Small intestine (tissue), 7 donors: ENCODE measurements at regions not wholly inside any gene's neighbourhood (a gene's known extent, or its start where the extent isn't known, plus 50 kb on each side); places are given as distances from the start of the nearest gene placed in this dataset.

ENCODE experiments used
- DNase-seq, 2 donors: peaks; one replicate each; pipeline versions ENCODE4 v3.0.0 to v3.0.0-alpha.2; 2013
- FAIRE-seq: peaks from 2 replicates; lab custom pipeline; 2012; peaks lifted over from hg19 to GRCh38; lab: Jason Lieb, UNC
- H3K27ac ChIP-seq, 3 donors: one replicate each; pipeline ENCODE4 v1.5.1; 2013; ENCODE audit warnings: low read length in 2 of 3, mild to moderate bottlenecking in 2 of 3, control low read depth in 1 of 3, inconsistent platforms in 1 of 3, low read depth in 1 of 3, moderate library complexity in 1 of 3
- H3K27me3 ChIP-seq, 3 donors: one replicate each; pipeline ENCODE4 v1.6.1; 2013; ENCODE audit warnings: low read length in 3 of 3, inconsistent platforms in 1 of 3; ENCODE audit not compliant: control insufficient read depth in 3 of 3, insufficient read depth in 3 of 3
- H3K36me3 ChIP-seq, 3 donors: one replicate each; pipeline ENCODE4 v1.6.1; 2013; ENCODE audit warnings: low read length in 3 of 3, inconsistent platforms in 1 of 3, low read depth in 1 of 3, mild to moderate bottlenecking in 1 of 3, moderate library complexity in 1 of 3; ENCODE audit not compliant: control insufficient read depth in 3 of 3, insufficient read depth in 2 of 3
- H3K4me1 ChIP-seq, 3 donors: one replicate each; pipeline ENCODE4 v1.6.1; 2013; ENCODE audit warnings: low read length in 2 of 3, inconsistent platforms in 1 of 3, low read depth in 1 of 3, mild to moderate bottlenecking in 1 of 3, moderate library complexity in 1 of 3; ENCODE audit not compliant: control insufficient read depth in 3 of 3, insufficient read depth in 2 of 3
- H3K4me3 ChIP-seq, 3 donors: one replicate each; pipeline ENCODE4 v1.5.1; 2013; ENCODE audit warnings: low read length in 3 of 3, control low read depth in 1 of 3, inconsistent platforms in 1 of 3, low read depth in 1 of 3, mild to moderate bottlenecking in 1 of 3, moderate library complexity in 1 of 3
- H3K9me3 ChIP-seq, 2 donors: one replicate each; pipeline ENCODE4 v1.6.1; 2013; ENCODE audit warnings: low read depth in 1 of 2, low read length in 1 of 2; ENCODE audit not compliant: control insufficient read depth in 2 of 2, insufficient read depth in 1 of 2
- WGBS, 3 donors: extraction: QIAGEN DNeasy Blood & Tissue Kit; methylation state at CpG; one replicate each; pipeline ENCODE4 v1.1.7; 2013; 5-methylcytosine and 5-hydroxymethylcytosine counted together
- donor health status: healthy with polysubstance abuse.
- donor health status: control.
- donor health status: control.
- donor health status: Bipolar disorder and iron deficiency.
- donor health status: healthy.

DNA sequence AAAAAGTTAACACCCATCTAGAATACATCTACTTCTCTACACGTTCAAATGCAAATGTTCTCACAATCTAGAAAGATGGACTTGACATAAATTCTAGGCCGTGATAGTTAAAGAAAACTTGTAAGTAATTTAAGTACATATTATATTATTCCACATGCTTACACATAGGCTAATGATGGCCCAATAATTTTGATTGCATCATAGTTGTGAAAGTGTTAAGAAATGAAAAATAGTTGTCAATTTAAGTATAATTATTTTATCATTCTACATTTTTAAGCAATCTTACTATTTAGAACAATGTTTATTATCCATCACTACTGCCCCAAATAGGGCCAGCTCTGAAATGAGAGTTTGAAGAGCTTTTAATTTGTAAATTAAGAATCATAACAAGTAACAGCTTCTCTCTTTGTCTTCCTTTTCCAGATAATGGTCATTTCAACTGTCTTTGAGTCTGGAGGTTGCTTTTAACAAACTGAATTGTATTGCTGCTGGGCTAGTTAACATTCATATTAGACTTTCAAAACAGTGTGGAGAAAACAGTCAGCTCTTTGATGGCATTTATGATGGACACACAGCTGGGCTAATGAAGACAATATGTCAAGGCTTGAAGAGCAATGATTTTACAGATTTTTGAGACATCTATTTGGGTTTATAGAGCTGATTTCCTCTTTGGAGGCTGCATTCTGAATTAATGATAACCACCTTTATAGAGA lies 246.1 kb upstream of the KCNH8 start:
- no peaks in the 10 kb centered on the region for H3K9me3 ChIP-seq
- no peak overlapping the region for H3K27ac ChIP-seq
- DNase-seq = no peak
- no peaks in the 10 kb centered on the region for H3K27me3 ChIP-seq
- H3K4me1 ChIP-seq = no peaks in the 10 kb centered on the region
- H3K36me3 ChIP-seq = no peaks in the 10 kb centered on the region
- WGBS, 3 donors = 70 to 86% (median 82%) methylated on average over 2 of the region's 2 CpGs
- no peak overlapping the region for H3K4me3 ChIP-seq
- no peak for FAIRE-seq

DNA sequence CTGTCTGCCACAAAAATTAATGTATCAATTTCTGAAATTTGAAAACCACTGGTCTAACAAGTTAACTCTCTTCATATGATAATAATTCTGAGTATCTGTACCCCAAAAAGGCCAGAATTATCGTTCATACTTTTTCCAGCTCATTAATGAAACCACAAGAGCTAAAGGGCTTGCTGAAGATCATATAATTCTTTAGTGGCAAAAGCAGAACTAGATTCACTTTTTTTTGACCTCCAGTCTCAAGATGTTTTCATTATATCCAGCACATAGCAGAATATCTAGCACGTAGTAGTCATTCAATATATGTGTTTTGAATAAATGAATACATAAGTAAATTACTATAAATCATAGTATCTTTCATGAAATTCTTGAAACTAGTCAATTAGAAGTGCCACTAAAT lies 246.7 kb upstream of the KCNH8 start:
- DNase-seq (no peak), FAIRE-seq (no peak)
- no peaks in the 10 kb centered on the region for H3K4me1 ChIP-seq
- no peaks in the 10 kb centered on the region for H3K9me3 ChIP-seq
- no peaks in the 10 kb centered on the region for H3K36me3 ChIP-seq
- 51 to 61% (median 54%) methylated on average over 2 of the region's 2 CpGs for WGBS, 3 donors
- no peak overlapping the region for H3K4me3 ChIP-seq
- H3K27ac ChIP-seq = no peak overlapping the region
- H3K27me3 ChIP-seq = no peaks in the 10 kb centered on the region

DNA sequence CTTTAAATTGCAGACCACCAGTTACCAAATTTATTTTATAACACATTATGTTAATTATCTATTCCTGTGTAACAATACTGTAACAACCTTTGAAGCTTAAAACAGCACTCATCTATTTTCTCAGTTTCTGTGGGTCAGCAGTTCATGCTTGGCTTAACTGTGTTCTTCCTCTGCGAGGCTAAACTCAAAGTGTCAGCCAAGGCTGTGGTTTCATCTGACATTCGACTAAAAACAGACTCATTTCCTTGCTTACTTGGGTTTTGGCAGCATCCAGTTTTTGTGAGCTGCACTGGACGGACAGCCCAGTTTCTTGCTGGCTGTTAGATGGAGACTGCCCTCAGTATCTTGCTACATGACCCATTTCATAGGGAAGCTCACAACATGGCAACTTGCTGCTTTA lies 247.3 kb upstream of the KCNH8 start:
- Histone ChIP-seq H3K36me3 (no peaks in the 10 kb centered on the region), H3K27ac (no peak overlapping the region), H3K9me3 (no peaks in the 10 kb centered on the region), H3K4me3 (no peak overlapping the region), H3K27me3 (no peaks in the 10 kb centered on the region), H3K4me1 (no peaks in the 10 kb centered on the region)
- DNase-seq = no peak
- WGBS, 3 donors = 32 to 75% (median 54%) methylated on average over 3 of the region's 3 CpGs
- FAIRE-seq = no peak

DNA sequence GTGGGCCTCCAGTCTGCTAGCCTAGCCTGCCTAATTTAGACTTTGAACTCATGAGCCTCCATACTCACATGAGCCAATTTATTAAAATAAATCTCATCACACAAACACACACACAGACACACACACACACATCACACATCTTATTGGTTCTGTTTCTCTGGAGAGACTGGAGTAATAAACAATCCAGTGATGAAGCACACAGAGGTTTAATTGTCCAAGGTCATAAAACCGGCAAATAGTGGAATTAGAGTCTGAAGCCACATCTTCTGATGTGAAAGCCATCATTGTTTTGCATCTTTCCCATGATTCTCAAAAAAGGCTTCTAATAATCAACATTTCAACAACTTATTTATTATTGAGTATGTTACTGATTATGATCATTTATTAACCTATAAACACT lies 249.4 kb upstream of the KCNH8 start:
- 25 to 52% (median 32%) methylated on average over 1 of the region's 1 CpG for WGBS, 3 donors
- no peak for DNase-seq

DNA sequence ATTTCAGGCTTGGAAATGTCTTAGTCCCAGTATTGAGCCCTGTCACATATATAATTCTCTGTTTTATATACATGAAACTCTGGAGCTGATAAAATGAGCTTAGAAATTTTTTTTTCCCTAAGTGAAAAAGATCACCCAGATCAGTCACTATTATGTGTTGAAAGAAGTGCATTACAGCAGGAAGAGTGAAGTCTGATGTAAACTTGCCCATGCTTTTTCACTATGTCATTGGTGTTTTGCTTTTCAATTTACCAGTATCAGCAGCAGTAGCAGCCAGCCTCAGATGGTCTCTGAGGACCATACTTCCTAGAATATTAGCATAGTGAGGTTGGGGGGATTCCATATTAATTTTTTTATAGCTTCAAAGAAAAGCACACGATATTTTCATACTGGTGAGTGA lies 255.6 kb upstream of the KCNH8 start:
- no peak overlapping the region for H3K4me3 ChIP-seq
- DNase-seq = no peak
- no peak overlapping the region for H3K27ac ChIP-seq
- no peaks in the 10 kb centered on the region for H3K4me1 ChIP-seq
- no peaks in the 10 kb centered on the region for H3K9me3 ChIP-seq
- WGBS, 3 donors = 41 to 57% (median 56%) methylated on average over 1 of the region's 1 CpG
- H3K36me3 ChIP-seq = no peaks in the 10 kb centered on the region
- no peaks in the 10 kb centered on the region for H3K27me3 ChIP-seq
- no peak for FAIRE-seq

More for the DNA sequence above, 249.4 kb upstream of the KCNH8 start:
- Histone ChIP-seq H3K27me3 (no peaks in the 10 kb centered on the region), H3K9me3 (no peaks in the 10 kb centered on the region), H3K4me3 (no peak overlapping the region), H3K36me3 (no peaks in the 10 kb centered on the region), H3K4me1 (no peaks in the 10 kb centered on the region), H3K27ac (no peak overlapping the region)
- FAIRE-seq = no peak

DNA sequence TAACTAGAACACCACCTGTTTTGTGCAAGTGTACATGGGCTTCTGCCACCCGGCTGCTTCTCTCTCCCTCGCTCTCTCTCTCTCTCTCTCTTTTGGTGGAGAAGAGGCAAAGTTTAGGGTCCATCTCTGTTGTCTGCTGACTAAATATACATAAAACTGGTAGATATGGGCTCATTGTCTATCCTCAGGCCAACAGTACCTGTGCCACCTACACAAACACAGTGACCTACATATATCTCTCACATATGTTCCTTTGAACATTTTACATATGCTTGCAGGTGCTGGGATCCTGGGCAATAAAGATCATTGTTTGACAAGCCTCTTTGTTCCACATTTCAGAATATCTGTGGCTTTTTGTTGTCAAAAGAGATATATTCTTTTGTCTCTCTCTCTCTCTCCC lies 256.3 kb upstream of the KCNH8 start:
- DNase-seq (no peak), FAIRE-seq (no peak)
- no peaks in the 10 kb centered on the region for H3K9me3 ChIP-seq
- no peak overlapping the region for H3K27ac ChIP-seq
- H3K4me1 ChIP-seq = no peaks in the 10 kb centered on the region
- WGBS, 3 donors = 88 to 91% (median 90%) methylated on average over 2 of the region's 2 CpGs
- H3K4me3 ChIP-seq = no peak overlapping the region
- no peaks in the 10 kb centered on the region for H3K27me3 ChIP-seq
- H3K36me3 ChIP-seq = no peaks in the 10 kb centered on the region

DNA sequence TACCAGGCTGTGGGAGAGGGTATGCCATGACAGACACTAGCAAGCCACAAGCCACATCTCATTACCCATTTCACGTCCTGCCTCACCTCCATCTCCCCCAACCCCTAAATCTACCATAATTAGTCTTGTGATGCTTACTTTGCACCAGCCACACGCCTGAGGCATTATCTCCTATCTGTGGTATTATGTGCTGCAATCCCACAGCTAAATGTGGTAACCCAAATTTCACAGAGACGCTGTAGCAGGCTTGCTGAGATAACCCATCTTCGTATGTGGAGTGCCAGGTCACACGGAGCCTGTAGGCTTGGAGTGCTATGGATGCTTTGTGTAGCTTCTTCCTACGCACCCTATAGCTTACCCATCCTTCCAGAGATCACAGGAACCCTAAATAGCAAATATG lies 256.7 kb upstream of the KCNH8 start:
- no peak for FAIRE-seq
- H3K4me3 ChIP-seq = no peak overlapping the region

DNA sequence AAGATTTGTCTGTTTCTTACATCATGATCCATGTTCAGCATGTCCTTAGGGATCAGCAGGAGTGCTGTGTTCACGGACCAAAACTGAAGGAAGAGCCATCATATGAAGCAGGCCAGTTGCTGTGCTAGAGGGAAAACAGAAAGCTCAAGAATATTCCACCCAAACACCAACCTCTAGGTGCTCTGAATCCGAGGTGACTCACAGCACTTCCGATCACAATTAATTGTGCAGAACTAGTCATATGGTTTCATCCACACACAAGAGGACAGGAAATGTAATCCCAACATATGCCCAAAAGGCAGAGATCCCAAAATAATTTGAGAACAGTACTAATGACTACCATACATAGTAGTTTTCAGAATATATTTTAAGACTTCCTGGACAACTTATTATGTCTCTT lies 257.9 kb upstream of the KCNH8 start:
- no peaks in the 10 kb centered on the region for H3K9me3 ChIP-seq
- 72 to 89% (median 73%) methylated on average over 3 of the region's 3 CpGs for WGBS, 3 donors
- DNase-seq (no peak), FAIRE-seq (no peak)
- H3K4me3 ChIP-seq = no peak overlapping the region
- H3K27ac ChIP-seq = no peak overlapping the region
- H3K27me3 ChIP-seq = no peaks in the 10 kb centered on the region
- no peaks in the 10 kb centered on the region for H3K36me3 ChIP-seq
- H3K4me1 ChIP-seq = no peaks in the 10 kb centered on the region

More for the DNA sequence above, 256.7 kb upstream of the KCNH8 start:
- Histone ChIP-seq H3K27me3 (no peaks in the 10 kb centered on the region), H3K27ac (no peak overlapping the region), H3K4me1 (no peaks in the 10 kb centered on the region), H3K9me3 (no peaks in the 10 kb centered on the region), H3K36me3 (no peaks in the 10 kb centered on the region)
- 58 to 75% (median 65%) methylated on average over 6 of the region's 6 CpGs for WGBS, 3 donors
- DNase-seq = peak in 1 of 2 donors; percentile 2

DNA sequence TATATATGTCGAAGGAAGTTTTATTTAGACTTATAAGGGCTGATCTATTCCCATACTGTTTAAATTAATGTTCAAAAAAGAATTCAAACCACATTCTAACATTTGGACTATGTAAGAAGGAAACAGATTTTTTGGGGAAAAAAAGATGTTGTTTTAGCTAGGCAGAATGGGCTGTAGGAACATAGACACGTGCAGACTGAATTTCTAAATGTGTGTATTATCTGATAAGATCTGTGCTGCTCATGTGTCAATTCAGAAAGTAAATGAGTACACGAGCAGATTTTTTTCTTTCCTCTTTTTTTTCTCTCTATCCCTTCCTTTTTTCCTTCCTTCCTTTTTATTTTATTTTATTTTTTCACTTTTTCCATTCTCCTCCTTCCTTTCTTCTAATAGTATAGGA lies 259.5 kb upstream of the KCNH8 start:
- Histone ChIP-seq H3K27ac (no peak overlapping the region), H3K9me3 (no peaks in the 10 kb centered on the region), H3K4me1 (no peaks in the 10 kb centered on the region), H3K27me3 (no peaks in the 10 kb centered on the region), H3K4me3 (no peak overlapping the region), H3K36me3 (no peaks in the 10 kb centered on the region)
- no peak for DNase-seq
- 38 to 47% (median 38%) methylated on average over 3 of the region's 3 CpGs for WGBS, 3 donors
- no peak for FAIRE-seq
